ENCODE measurements at regions not wholly inside any gene's neighbourhood (a gene's known extent, or its start where the extent isn't known, plus 50 kb on each side); places are given as distances from the start of the nearest gene placed in this dataset.

GRCh38 chr5:167810573-167810972 lies 480.9 kb upstream of the WWC1 start:
- TF ChIP-seq, protein P1, sequence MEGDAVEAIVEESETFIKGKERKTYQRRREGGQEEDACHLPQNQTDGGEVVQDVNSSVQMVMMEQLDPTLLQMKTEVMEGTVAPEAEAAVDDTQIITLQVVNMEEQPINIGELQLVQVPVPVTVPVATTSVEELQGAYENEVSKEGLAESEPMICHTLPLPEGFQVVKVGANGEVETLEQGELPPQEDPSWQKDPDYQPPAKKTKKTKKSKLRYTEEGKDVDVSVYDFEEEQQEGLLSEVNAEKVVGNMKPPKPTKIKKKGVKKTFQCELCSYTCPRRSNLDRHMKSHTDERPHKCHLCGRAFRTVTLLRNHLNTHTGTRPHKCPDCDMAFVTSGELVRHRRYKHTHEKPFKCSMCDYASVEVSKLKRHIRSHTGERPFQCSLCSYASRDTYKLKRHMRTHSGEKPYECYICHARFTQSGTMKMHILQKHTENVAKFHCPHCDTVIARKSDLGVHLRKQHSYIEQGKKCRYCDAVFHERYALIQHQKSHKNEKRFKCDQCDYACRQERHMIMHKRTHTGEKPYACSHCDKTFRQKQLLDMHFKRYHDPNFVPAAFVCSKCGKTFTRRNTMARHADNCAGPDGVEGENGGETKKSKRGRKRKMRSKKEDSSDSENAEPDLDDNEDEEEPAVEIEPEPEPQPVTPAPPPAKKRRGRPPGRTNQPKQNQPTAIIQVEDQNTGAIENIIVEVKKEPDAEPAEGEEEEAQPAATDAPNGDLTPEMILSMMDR (IDR thresholded peaks at IDR 0.05; ENCODE audit: poor library complexity, severe bottlenecking) = no peak
- TF ChIP-seq EZH2 (IDR thresholded peaks at IDR 0.05; ENCODE audit: borderline replicate concordance, insufficient read depth, low read length, poor library complexity, severe bottlenecking) (no peak), EP300 (conservative IDR thresholded peaks at IDR 0.05; ENCODE audit: poor library complexity, severe bottlenecking) (no peak)
